OCI-LY1 (cell line): ENCODE measurements at regions not wholly inside any gene's neighbourhood (a gene's known extent, or its start where the extent isn't known, plus 50 kb on each side); places are given as distances from the start of the nearest gene placed in this dataset.

Source experiments
- H2AFZ ChIP-seq: fragments of 200-600 bp; sonication (generic), shearing (Covaris generic); 2 replicates; pipeline ENCODE4 v1.6.0; 2014; ENCODE audit warnings: antibody characterized with exemption, mild to moderate bottlenecking, low read length
- H3F3A ChIP-seq: fragments of 200-600 bp; sonication (generic), shearing (Covaris generic); 2 replicates; pipeline ENCODE4 v1.6.0; 2014; ENCODE audit warnings: mild to moderate bottlenecking, antibody characterized with exemption, low read length, moderate library complexity; ENCODE audit not compliant: insufficient read depth
- H3K27ac ChIP-seq: fragments of 200-600 bp; sonication (generic); 2 replicates; pipeline ENCODE4 v1.5.1; 2014; ENCODE audit warnings: low read length, mixed run types, mild to moderate bottlenecking, low read depth; ENCODE audit not compliant: poor library complexity, severe bottlenecking
- H3K27me3 ChIP-seq: fragments of 200-600 bp; sonication (generic); 2 replicates; pipeline ENCODE4 v1.6.0; 2014; ENCODE audit warnings: antibody characterized with exemption, mild to moderate bottlenecking, low read length, moderate library complexity; ENCODE audit not compliant: insufficient read depth
- H3K36me3 ChIP-seq: fragments of 200-600 bp; sonication (generic); 2 replicates; pipeline ENCODE4 v1.6.1; 2014; ENCODE audit warnings: mild to moderate bottlenecking, antibody characterized with exemption, low read length, moderate library complexity, mixed read lengths; ENCODE audit not compliant: insufficient read depth
- H3K4me1 ChIP-seq: fragments of 200-600 bp; sonication (generic); 2 replicates; pipeline ENCODE4 v1.5.1; 2014; ENCODE audit warnings: mild to moderate bottlenecking, low read length, moderate library complexity; ENCODE audit not compliant: insufficient read depth, severe bottlenecking
- H3K4me2 ChIP-seq: fragments of 200-600 bp; sonication (generic), shearing (Covaris generic); 2 replicates; pipeline ENCODE4 v1.6.1; 2014; ENCODE audit warnings: low read length
- H3K4me3 ChIP-seq: fragments of 200-600 bp; sonication (generic); 2 replicates; pipeline ENCODE4 v1.5.1; 2014; ENCODE audit warnings: low read length, low read depth, mild to moderate bottlenecking, mixed read lengths; ENCODE audit not compliant: poor library complexity, severe bottlenecking
- H3K79me2 ChIP-seq: fragments of 200-600 bp; shearing (Covaris generic); 2 replicates; pipeline ENCODE4 v1.6.1; 2016; ENCODE audit warnings: mixed run types, low read length, mixed read lengths; ENCODE audit not compliant: insufficient read depth
- H3K9ac ChIP-seq: fragments of 200-600 bp; sonication (generic), shearing (Covaris generic); 2 replicates; pipeline ENCODE4 v1.6.1; 2014; ENCODE audit warnings: mild to moderate bottlenecking, low read length, mixed read lengths
- H3K9me2 ChIP-seq: fragments of 200-600 bp; sonication (generic), shearing (Covaris generic); 2 replicates; pipeline ENCODE4 v1.6.1; 2014; ENCODE audit warnings: low read depth, mild to moderate bottlenecking, low read length, mixed read lengths
- H3K9me3 ChIP-seq: fragments of 200-600 bp; shearing (Covaris generic); 2 replicates; pipeline ENCODE4 v1.6.1; 2014; ENCODE audit warnings: low read length, mixed read lengths
- H4K20me1 ChIP-seq: fragments of 200-600 bp; sonication (generic), shearing (Covaris generic); 2 replicates; pipeline ENCODE4 v1.6.0; 2016; ENCODE audit warnings: mild to moderate bottlenecking, low read length; ENCODE audit not compliant: insufficient read depth
- EZH2 ChIP-seq: fragments of 200-600 bp; sonication (generic), shearing (Covaris generic); IDR thresholded peaks from 2 replicates; pipeline ENCODE4 v1.8.0; 2017; ENCODE audit warnings: borderline replicate concordance, mixed run types, mild to moderate bottlenecking, antibody characterized with exemption, low read length, moderate library complexity, mixed read lengths
- TF ChIP-seq, protein P1 (sequence below): fragments of 200-600 bp; sonication (generic), shearing (Covaris generic); IDR thresholded peaks from 2 replicates; pipeline ENCODE4 v1.5.1; 2017; ENCODE audit warnings: mild to moderate bottlenecking, antibody characterized with exemption, low read length, moderate library complexity, mixed read lengths

DNA sequence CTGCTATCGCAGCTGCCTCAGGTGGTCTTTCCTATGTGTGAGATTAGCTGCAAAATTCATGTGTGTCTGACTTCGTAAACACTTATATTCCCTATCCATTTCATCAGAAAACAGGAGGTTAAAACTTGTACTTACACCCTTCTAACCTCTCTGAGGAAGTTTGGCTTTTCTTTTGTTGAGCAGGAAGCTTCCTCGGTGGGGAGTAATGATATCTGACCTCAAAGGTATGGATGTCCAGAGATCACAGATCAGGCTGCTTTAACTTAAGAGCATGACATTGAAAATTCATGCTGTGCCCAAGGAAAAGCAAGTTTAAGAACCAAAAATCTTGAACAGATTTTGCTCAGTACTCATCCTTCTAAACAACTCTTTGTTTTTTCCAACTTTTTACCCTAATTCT is 429.1 kb downstream of the STIM2 start:
- no peak overlapping the region for H3K27ac ChIP-seq
- H3K4me2 ChIP-seq, result no peak overlapping the region
- H3K27me3 ChIP-seq, result no peaks in the 10 kb centered on the region
- H3K4me1 ChIP-seq, result no peaks in the 10 kb centered on the region
- no peaks in the 10 kb centered on the region for H3F3A ChIP-seq
- no peak for TF ChIP-seq EZH2
- TF ChIP-seq, protein P1, sequence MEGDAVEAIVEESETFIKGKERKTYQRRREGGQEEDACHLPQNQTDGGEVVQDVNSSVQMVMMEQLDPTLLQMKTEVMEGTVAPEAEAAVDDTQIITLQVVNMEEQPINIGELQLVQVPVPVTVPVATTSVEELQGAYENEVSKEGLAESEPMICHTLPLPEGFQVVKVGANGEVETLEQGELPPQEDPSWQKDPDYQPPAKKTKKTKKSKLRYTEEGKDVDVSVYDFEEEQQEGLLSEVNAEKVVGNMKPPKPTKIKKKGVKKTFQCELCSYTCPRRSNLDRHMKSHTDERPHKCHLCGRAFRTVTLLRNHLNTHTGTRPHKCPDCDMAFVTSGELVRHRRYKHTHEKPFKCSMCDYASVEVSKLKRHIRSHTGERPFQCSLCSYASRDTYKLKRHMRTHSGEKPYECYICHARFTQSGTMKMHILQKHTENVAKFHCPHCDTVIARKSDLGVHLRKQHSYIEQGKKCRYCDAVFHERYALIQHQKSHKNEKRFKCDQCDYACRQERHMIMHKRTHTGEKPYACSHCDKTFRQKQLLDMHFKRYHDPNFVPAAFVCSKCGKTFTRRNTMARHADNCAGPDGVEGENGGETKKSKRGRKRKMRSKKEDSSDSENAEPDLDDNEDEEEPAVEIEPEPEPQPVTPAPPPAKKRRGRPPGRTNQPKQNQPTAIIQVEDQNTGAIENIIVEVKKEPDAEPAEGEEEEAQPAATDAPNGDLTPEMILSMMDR, result no peak
- H3K9ac ChIP-seq, result no peak overlapping the region
- H4K20me1 ChIP-seq, result no peaks in the 10 kb centered on the region
- no peaks in the 10 kb centered on the region for H3K36me3 ChIP-seq
- no peaks in the 10 kb centered on the region for H3K9me3 ChIP-seq
- no peak overlapping the region for H3K4me3 ChIP-seq
- no peak overlapping the region for H2AFZ ChIP-seq
- H3K79me2 ChIP-seq, result no peaks in the 10 kb centered on the region
- no peaks in the 10 kb centered on the region for H3K9me2 ChIP-seq

DNA sequence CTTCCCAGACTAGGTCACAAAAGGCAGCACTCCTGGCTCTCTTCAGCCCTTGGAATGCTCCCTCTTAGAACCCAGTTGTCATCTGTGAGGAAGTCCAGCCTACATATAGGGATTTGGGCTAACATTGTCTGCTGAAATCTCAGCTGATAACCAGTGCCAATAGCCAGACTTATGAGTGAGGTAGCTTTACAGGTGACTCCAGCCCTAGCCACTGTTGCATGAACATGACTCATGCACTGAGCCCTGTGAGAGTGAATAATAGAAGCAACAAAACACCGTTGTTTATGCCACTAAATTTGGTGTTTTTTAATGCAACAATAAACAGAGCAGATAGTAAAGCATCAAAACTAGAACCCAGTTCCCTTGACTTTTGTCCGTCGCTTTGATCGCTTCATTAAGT is 433.2 kb downstream of the STIM2 start:
- Histone ChIP-seq H3K9me2 (no peaks in the 10 kb centered on the region), H3K27me3 (no peaks in the 10 kb centered on the region), H3K36me3 (no peaks in the 10 kb centered on the region), H3K79me2 (no peaks in the 10 kb centered on the region), H3K4me2 (no peak overlapping the region), H3K4me1 (no peaks in the 10 kb centered on the region), H3K27ac (no peak overlapping the region), H4K20me1 (no peaks in the 10 kb centered on the region), H3F3A (no peaks in the 10 kb centered on the region), H3K4me3 (no peak overlapping the region), H3K9ac (no peak overlapping the region), H3K9me3 (no peaks in the 10 kb centered on the region), H2AFZ (no peak overlapping the region)
- TF ChIP-seq, protein P1, result no peak
- no peak for TF ChIP-seq EZH2

DNA sequence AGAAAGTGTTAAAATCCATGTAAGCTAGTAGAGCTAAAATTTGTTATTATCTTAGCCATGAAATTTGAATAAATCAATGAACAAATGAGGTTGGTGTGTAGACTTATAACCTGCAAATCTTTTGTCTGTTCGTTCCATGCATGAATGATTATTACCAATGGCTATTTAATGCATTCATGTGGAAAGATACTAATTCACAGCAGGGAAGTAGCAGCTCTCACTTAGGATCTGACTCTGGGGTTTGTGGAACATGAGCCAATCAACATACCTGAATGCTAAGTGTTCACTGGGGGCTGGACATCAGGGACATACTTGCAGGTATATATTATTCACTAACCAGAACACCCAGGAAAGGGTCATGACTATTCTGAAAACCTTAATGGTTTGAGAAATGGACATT is 444.1 kb downstream of the STIM2 start:
- no peaks in the 10 kb centered on the region for H3K4me1 ChIP-seq
- H3K4me3 ChIP-seq, result no peak overlapping the region
- H3K36me3 ChIP-seq, result no peaks in the 10 kb centered on the region
- no peak overlapping the region for H2AFZ ChIP-seq
- no peak overlapping the region for H3K4me2 ChIP-seq
- no peaks in the 10 kb centered on the region for H3K9me2 ChIP-seq
- no peaks in the 10 kb centered on the region for H3K79me2 ChIP-seq
- no peak overlapping the region for H3K27ac ChIP-seq
- no peaks in the 10 kb centered on the region for H3K9me3 ChIP-seq
- H3K9ac ChIP-seq, result no peak overlapping the region
- TF ChIP-seq, protein P1, result no peak
- TF ChIP-seq EZH2, result no peak
- H4K20me1 ChIP-seq, result no peaks in the 10 kb centered on the region
- H3F3A ChIP-seq, result no peaks in the 10 kb centered on the region
- H3K27me3 ChIP-seq, result no peaks in the 10 kb centered on the region
